ENCODE measurements at regions not wholly inside any gene's neighbourhood (a gene's known extent, or its start where the extent isn't known, plus 50 kb on each side); places are given as distances from the start of the nearest gene placed in this dataset.

- no peaks in the 10 kb centered on the region for H4K20me1 ChIP-seq (ENCODE audit: insufficient read depth)
- no peak overlapping the region for H3K27ac ChIP-seq (ENCODE audit: low read length)
- H2AFZ ChIP-seq (ENCODE audit: low read depth, low read length), result no peak overlapping the region
- H3K9me3 ChIP-seq (ENCODE audit: low read length), result no peaks in the 10 kb centered on the region
- H3K79me2 ChIP-seq (replicated peaks; ENCODE audit: insufficient read depth, low read length), result no peaks in the 10 kb centered on the region
- no peak overlapping the region for H3K4me2 ChIP-seq (ENCODE audit: low read length)
- H3F3A ChIP-seq (ENCODE audit: insufficient read depth, low read length, poor library complexity, severe bottlenecking), result no peaks in the 10 kb centered on the region
- H3K9me2 ChIP-seq (ENCODE audit: insufficient read depth, low read length), result no peaks in the 10 kb centered on the region
- H3K4me3 ChIP-seq (ENCODE audit: low read length), result no peak overlapping the region
- H3K27me3 ChIP-seq (ENCODE audit: insufficient read depth, low read depth, low read length), result no peaks in the 10 kb centered on the region
- H3K36me3 ChIP-seq (ENCODE audit: insufficient read depth, low read length), result no peaks in the 10 kb centered on the region
- TF ChIP-seq, protein P1, sequence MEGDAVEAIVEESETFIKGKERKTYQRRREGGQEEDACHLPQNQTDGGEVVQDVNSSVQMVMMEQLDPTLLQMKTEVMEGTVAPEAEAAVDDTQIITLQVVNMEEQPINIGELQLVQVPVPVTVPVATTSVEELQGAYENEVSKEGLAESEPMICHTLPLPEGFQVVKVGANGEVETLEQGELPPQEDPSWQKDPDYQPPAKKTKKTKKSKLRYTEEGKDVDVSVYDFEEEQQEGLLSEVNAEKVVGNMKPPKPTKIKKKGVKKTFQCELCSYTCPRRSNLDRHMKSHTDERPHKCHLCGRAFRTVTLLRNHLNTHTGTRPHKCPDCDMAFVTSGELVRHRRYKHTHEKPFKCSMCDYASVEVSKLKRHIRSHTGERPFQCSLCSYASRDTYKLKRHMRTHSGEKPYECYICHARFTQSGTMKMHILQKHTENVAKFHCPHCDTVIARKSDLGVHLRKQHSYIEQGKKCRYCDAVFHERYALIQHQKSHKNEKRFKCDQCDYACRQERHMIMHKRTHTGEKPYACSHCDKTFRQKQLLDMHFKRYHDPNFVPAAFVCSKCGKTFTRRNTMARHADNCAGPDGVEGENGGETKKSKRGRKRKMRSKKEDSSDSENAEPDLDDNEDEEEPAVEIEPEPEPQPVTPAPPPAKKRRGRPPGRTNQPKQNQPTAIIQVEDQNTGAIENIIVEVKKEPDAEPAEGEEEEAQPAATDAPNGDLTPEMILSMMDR (IDR thresholded peaks at IDR 0.05; ENCODE audit: poor library complexity, severe bottlenecking), result no peak
- TF ChIP-seq MXI1 (conservative IDR thresholded peaks at IDR 0.05; ENCODE audit: poor library complexity, severe bottlenecking) (no peak), RAD21 (conservative IDR thresholded peaks at IDR 0.05) (no peak), POLR2AphosphoS5 (IDR thresholded peaks at IDR 0.05) (no peak), EP300 (conservative IDR thresholded peaks at IDR 0.05; ENCODE audit: poor library complexity, severe bottlenecking) (no peak), TAF1 (IDR thresholded peaks at IDR 0.05; ENCODE audit: low read depth) (no peak)
- TF ChIP-seq, protein P2, sequence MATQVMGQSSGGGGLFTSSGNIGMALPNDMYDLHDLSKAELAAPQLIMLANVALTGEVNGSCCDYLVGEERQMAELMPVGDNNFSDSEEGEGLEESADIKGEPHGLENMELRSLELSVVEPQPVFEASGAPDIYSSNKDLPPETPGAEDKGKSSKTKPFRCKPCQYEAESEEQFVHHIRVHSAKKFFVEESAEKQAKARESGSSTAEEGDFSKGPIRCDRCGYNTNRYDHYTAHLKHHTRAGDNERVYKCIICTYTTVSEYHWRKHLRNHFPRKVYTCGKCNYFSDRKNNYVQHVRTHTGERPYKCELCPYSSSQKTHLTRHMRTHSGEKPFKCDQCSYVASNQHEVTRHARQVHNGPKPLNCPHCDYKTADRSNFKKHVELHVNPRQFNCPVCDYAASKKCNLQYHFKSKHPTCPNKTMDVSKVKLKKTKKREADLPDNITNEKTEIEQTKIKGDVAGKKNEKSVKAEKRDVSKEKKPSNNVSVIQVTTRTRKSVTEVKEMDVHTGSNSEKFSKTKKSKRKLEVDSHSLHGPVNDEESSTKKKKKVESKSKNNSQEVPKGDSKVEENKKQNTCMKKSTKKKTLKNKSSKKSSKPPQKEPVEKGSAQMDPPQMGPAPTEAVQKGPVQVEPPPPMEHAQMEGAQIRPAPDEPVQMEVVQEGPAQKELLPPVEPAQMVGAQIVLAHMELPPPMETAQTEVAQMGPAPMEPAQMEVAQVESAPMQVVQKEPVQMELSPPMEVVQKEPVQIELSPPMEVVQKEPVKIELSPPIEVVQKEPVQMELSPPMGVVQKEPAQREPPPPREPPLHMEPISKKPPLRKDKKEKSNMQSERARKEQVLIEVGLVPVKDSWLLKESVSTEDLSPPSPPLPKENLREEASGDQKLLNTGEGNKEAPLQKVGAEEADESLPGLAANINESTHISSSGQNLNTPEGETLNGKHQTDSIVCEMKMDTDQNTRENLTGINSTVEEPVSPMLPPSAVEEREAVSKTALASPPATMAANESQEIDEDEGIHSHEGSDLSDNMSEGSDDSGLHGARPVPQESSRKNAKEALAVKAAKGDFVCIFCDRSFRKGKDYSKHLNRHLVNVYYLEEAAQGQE (IDR thresholded peaks at IDR 0.05; ENCODE audit: borderline replicate concordance), result no peak
- H3K9ac ChIP-seq (ENCODE audit: low read length), result no peak overlapping the region
These were observed 315.5 kb upstream of the CAMK1G start for GRCh38 chr1:209267968-209268367.

DNA sequence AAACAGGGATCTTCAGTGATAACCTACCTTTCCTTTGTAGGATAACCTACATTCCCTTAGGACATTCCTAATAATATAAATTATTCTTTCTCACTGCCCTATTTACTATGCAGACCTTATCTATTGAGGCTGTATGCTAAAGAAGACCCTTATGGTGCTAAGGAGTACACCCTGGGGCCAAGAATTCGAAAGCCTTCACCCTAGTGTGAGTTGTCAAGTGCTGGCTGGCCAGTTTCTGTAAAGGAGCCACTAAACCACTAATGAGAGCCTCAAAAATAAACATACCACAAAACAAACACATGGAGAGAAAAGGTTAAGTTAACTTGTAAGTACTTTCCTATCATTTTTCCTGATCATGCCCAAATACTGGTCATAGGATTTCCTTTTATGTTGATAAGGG lies 315.0 kb upstream of the CAMK1G start:
- Histone ChIP-seq H3K9me2 (ENCODE audit: insufficient read depth, low read length) (no peaks in the 10 kb centered on the region), H3K79me2 (replicated peaks; ENCODE audit: insufficient read depth, low read length) (no peaks in the 10 kb centered on the region), H3F3A (ENCODE audit: insufficient read depth, low read length, poor library complexity, severe bottlenecking) (no peaks in the 10 kb centered on the region), H3K9ac (ENCODE audit: low read length) (no peak overlapping the region), H3K4me2 (ENCODE audit: low read length) (no peak overlapping the region), H2AFZ (ENCODE audit: low read depth, low read length) (no peak overlapping the region), H3K9me3 (ENCODE audit: low read length) (no peaks in the 10 kb centered on the region), H3K4me3 (ENCODE audit: low read length) (no peak overlapping the region), H4K20me1 (ENCODE audit: insufficient read depth) (no peaks in the 10 kb centered on the region), H3K36me3 (ENCODE audit: insufficient read depth, low read length) (no peaks in the 10 kb centered on the region), H3K27ac (ENCODE audit: low read length) (no peak overlapping the region), H3K27me3 (ENCODE audit: insufficient read depth, low read depth, low read length) (no peaks in the 10 kb centered on the region)
- TF ChIP-seq, protein P2 (IDR thresholded peaks at IDR 0.05; ENCODE audit: borderline replicate concordance), result no peak
- TF ChIP-seq EZH2 (IDR thresholded peaks at IDR 0.05; ENCODE audit: borderline replicate concordance, insufficient read depth, low read length, poor library complexity, severe bottlenecking) (no peak), RAD21 (conservative IDR thresholded peaks at IDR 0.05) (no peak), MXI1 (conservative IDR thresholded peaks at IDR 0.05; ENCODE audit: poor library complexity, severe bottlenecking) (no peak), EP300 (conservative IDR thresholded peaks at IDR 0.05; ENCODE audit: poor library complexity, severe bottlenecking) (no peak), SMC3 (conservative IDR thresholded peaks at IDR 0.05; ENCODE audit: poor library complexity) (no peak), TAF1 (IDR thresholded peaks at IDR 0.05; ENCODE audit: low read depth) (no peak), POLR2AphosphoS5 (IDR thresholded peaks at IDR 0.05) (no peak)
- TF ChIP-seq, protein P1 (IDR thresholded peaks at IDR 0.05; ENCODE audit: poor library complexity, severe bottlenecking), result no peak
